IPS-18a (cell line): ENCODE measurements at regions not wholly inside any gene's neighbourhood (a gene's known extent, or its start where the extent isn't known, plus 50 kb on each side); places are given as distances from the start of the nearest gene placed in this dataset.

Experiments
- H3K27ac ChIP-seq: one replicate; pipeline ENCODE4 v1.5.1; 2013; ENCODE audit warnings: low read length
- H3K27me3 ChIP-seq: one replicate; pipeline ENCODE4 v1.6.1; 2013; ENCODE audit warnings: mild to moderate bottlenecking, low read length; ENCODE audit not compliant: control insufficient read depth, insufficient read depth
- H3K36me3 ChIP-seq: one replicate; pipeline ENCODE4 v1.6.1; 2013; ENCODE audit warnings: low read depth, low read length; ENCODE audit not compliant: control insufficient read depth
- H3K4me1 ChIP-seq: one replicate; pipeline ENCODE4 v1.6.1; 2013; ENCODE audit warnings: low read depth, low read length; ENCODE audit not compliant: control insufficient read depth
- H3K4me3 ChIP-seq: one replicate; pipeline ENCODE4 v1.5.1; 2013; ENCODE audit warnings: low read length
- H3K9ac ChIP-seq: one replicate; pipeline ENCODE4 v1.6.1; 2013; ENCODE audit warnings: mild to moderate bottlenecking, low read length, moderate library complexity
- H3K9me3 ChIP-seq: one replicate; pipeline ENCODE4 v1.6.1; 2013; ENCODE audit warnings: low read depth, low read length; ENCODE audit not compliant: control insufficient read depth

- H3K9ac ChIP-seq = no peak overlapping the region
- H3K4me1 ChIP-seq = no peaks in the 10 kb centered on the region
- H3K27me3 ChIP-seq = no peaks in the 10 kb centered on the region
- no peak overlapping the region for H3K27ac ChIP-seq
- H3K9me3 ChIP-seq = no peaks in the 10 kb centered on the region
- no peaks in the 10 kb centered on the region for H3K36me3 ChIP-seq
- no peak overlapping the region for H3K4me3 ChIP-seq
These were observed 406.8 kb upstream of the CBLB start for GRCh38 chr3:106275592-106275991.

- Histone ChIP-seq H3K9ac (no peak overlapping the region), H3K4me3 (no peak overlapping the region), H3K36me3 (no peaks in the 10 kb centered on the region), H3K9me3 (no peaks in the 10 kb centered on the region), H3K27ac (no peak overlapping the region), H3K4me1 (no peaks in the 10 kb centered on the region), H3K27me3 (no peaks in the 10 kb centered on the region)
These were observed 407.3 kb upstream of the CBLB start for GRCh38 chr3:106276151-106276550.

- Histone ChIP-seq H3K27ac (no peak overlapping the region), H3K4me3 (no peak overlapping the region), H3K27me3 (no peaks in the 10 kb centered on the region), H3K9ac (no peak overlapping the region), H3K9me3 (no peaks in the 10 kb centered on the region), H3K4me1 (no peaks in the 10 kb centered on the region), H3K36me3 (no peaks in the 10 kb centered on the region)
These were observed 408.2 kb upstream of the CBLB start for GRCh38 chr3:106276755-106277612.

GRCh38 chr3:106277731-106278130 is 408.9 kb upstream of the CBLB start:
- Histone ChIP-seq H3K27me3 (no peaks in the 10 kb centered on the region), H3K36me3 (no peaks in the 10 kb centered on the region), H3K27ac (no peak overlapping the region), H3K4me3 (no peak overlapping the region), H3K9me3 (no peaks in the 10 kb centered on the region), H3K9ac (no peak overlapping the region), H3K4me1 (no peaks in the 10 kb centered on the region)

GRCh38 chr3:106281221-106281620 is 412.4 kb upstream of the CBLB start:
- Histone ChIP-seq H3K36me3 (no peaks in the 10 kb centered on the region), H3K27ac (no peak overlapping the region), H3K4me3 (no peak overlapping the region), H3K9ac (no peak overlapping the region), H3K27me3 (no peaks in the 10 kb centered on the region), H3K9me3 (no peaks in the 10 kb centered on the region), H3K4me1 (no peaks in the 10 kb centered on the region)

- no peak overlapping the region for H3K27ac ChIP-seq
- no peaks in the 10 kb centered on the region for H3K36me3 ChIP-seq
- H3K4me3 ChIP-seq = no peak overlapping the region
- H3K9ac ChIP-seq = no peak overlapping the region
- H3K27me3 ChIP-seq = no peaks in the 10 kb centered on the region
- no peaks in the 10 kb centered on the region for H3K4me1 ChIP-seq
- H3K9me3 ChIP-seq = no peaks in the 10 kb centered on the region
These were observed 414.1 kb upstream of the CBLB start for GRCh38 chr3:106282943-106283342.

- Histone ChIP-seq H3K4me3 (no peak overlapping the region), H3K27me3 (no peaks in the 10 kb centered on the region), H3K36me3 (no peaks in the 10 kb centered on the region), H3K9me3 (no peaks in the 10 kb centered on the region), H3K9ac (no peak overlapping the region), H3K27ac (no peak overlapping the region), H3K4me1 (no peaks in the 10 kb centered on the region)
These were observed 420.0 kb upstream of the CBLB start for GRCh38 chr3:106288781-106289180.

GRCh38 chr3:106290304-106290997 is 421.6 kb upstream of the CBLB start:
- Histone ChIP-seq H3K4me3 (no peak overlapping the region), H3K36me3 (no peaks in the 10 kb centered on the region), H3K4me1 (peaks cover 2% of the 10 kb centered on the region), H3K9me3 (no peaks in the 10 kb centered on the region), H3K9ac (no peak overlapping the region), H3K27ac (no peak overlapping the region), H3K27me3 (no peaks in the 10 kb centered on the region)

GRCh38 chr3:106293161-106293560 is 424.3 kb upstream of the CBLB start:
- H3K27ac ChIP-seq = no peak overlapping the region
- no peaks in the 10 kb centered on the region for H3K9me3 ChIP-seq
- H3K36me3 ChIP-seq = no peaks in the 10 kb centered on the region
- no peak overlapping the region for H3K4me3 ChIP-seq
- H3K4me1 ChIP-seq = peaks cover 8% of the 10 kb centered on the region
- H3K27me3 ChIP-seq = no peaks in the 10 kb centered on the region
- no peak overlapping the region for H3K9ac ChIP-seq

GRCh38 chr3:106294121-106294520 is 425.3 kb upstream of the CBLB start:
- no peak overlapping the region for H3K27ac ChIP-seq
- H3K27me3 ChIP-seq = no peaks in the 10 kb centered on the region
- no peak overlapping the region for H3K9ac ChIP-seq
- H3K36me3 ChIP-seq = no peaks in the 10 kb centered on the region
- H3K9me3 ChIP-seq = no peaks in the 10 kb centered on the region
- H3K4me1 ChIP-seq = peaks cover 8% of the 10 kb centered on the region
- H3K4me3 ChIP-seq = no peak overlapping the region

GRCh38 chr3:106296062-106296461 is 427.2 kb upstream of the CBLB start:
- H3K9ac ChIP-seq = no peak overlapping the region
- H3K9me3 ChIP-seq = no peaks in the 10 kb centered on the region
- H3K4me1 ChIP-seq = peaks cover 8% of the 10 kb centered on the region
- H3K27me3 ChIP-seq = no peaks in the 10 kb centered on the region
- no peaks in the 10 kb centered on the region for H3K36me3 ChIP-seq
- no peak overlapping the region for H3K4me3 ChIP-seq
- no peak overlapping the region for H3K27ac ChIP-seq
